Mesothelial cell of epicardium (in vitro differentiated cells): ENCODE measurements at regions not wholly inside any gene's neighbourhood (a gene's known extent, or its start where the extent isn't known, plus 50 kb on each side); places are given as distances from the start of the nearest gene placed in this dataset.

ENCODE experiments used
- DNase-seq, 2 experiments: peaks; one replicate each; pipeline ENCODE4 v3.0.0; 2021; ENCODE audit warnings: low spot score in 2 of 2; ENCODE audit not compliant: unreplicated experiment in 2 of 2
- H3K27ac Mint-ChIP-seq: 2 replicates; pipeline ENCODE4 v1.8.0; 2021; ENCODE audit warnings: mixed read lengths
- H3K27me3 Mint-ChIP-seq: 2 replicates; pipeline ENCODE4 v1.8.0; 2021; ENCODE audit warnings: low read depth, mixed read lengths
- H3K36me3 Mint-ChIP-seq: 2 replicates; pipeline ENCODE4 v1.8.0; 2021; ENCODE audit warnings: mixed read lengths
- H3K4me1 Mint-ChIP-seq: 2 replicates; pipeline ENCODE4 v1.8.0; 2021; ENCODE audit warnings: mixed read lengths
- H3K4me3 Mint-ChIP-seq: 2 replicates; pipeline ENCODE4 v1.8.0; 2021; ENCODE audit warnings: mild to moderate bottlenecking, moderate library complexity, mixed read lengths
- H3K9me3 Mint-ChIP-seq: 2 replicates; pipeline ENCODE4 v1.8.0; 2021; ENCODE audit warnings: mixed read lengths
- TF ChIP-seq, protein P1 (sequence below): fragments of 200-600 bp; sonication (generic); IDR thresholded peaks from one replicate; pipeline ENCODE4 v1.5.0; 2021; ENCODE audit warnings: antibody characterized with exemption; ENCODE audit not compliant: unreplicated experiment

GRCh38 chr3:117411971-117412370 lies 702.4 kb downstream of the TUSC7 start:
- Mint-ChIP-seq H3K9me3 (no peaks in the 10 kb centered on the region), H3K4me1 (peaks cover 2% of the 10 kb centered on the region), H3K4me3 (no peak overlapping the region), H3K27ac (no peak overlapping the region), H3K27me3 (peaks cover 6% of the 10 kb centered on the region), H3K36me3 (no peaks in the 10 kb centered on the region)
- no peak for DNase-seq
- TF ChIP-seq, protein P1, sequence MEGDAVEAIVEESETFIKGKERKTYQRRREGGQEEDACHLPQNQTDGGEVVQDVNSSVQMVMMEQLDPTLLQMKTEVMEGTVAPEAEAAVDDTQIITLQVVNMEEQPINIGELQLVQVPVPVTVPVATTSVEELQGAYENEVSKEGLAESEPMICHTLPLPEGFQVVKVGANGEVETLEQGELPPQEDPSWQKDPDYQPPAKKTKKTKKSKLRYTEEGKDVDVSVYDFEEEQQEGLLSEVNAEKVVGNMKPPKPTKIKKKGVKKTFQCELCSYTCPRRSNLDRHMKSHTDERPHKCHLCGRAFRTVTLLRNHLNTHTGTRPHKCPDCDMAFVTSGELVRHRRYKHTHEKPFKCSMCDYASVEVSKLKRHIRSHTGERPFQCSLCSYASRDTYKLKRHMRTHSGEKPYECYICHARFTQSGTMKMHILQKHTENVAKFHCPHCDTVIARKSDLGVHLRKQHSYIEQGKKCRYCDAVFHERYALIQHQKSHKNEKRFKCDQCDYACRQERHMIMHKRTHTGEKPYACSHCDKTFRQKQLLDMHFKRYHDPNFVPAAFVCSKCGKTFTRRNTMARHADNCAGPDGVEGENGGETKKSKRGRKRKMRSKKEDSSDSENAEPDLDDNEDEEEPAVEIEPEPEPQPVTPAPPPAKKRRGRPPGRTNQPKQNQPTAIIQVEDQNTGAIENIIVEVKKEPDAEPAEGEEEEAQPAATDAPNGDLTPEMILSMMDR: no peak

GRCh38 chr3:117417411-117417810 lies 707.8 kb downstream of the TUSC7 start:
- no peak overlapping the region for H3K27ac Mint-ChIP-seq
- no peaks in the 10 kb centered on the region for H3K9me3 Mint-ChIP-seq
- no peak for DNase-seq
- H3K4me3 Mint-ChIP-seq: no peak overlapping the region
- H3K27me3 Mint-ChIP-seq: peaks cover 6% of the 10 kb centered on the region
- no peaks in the 10 kb centered on the region for H3K4me1 Mint-ChIP-seq
- TF ChIP-seq, protein P1: no peak
- H3K36me3 Mint-ChIP-seq: no peaks in the 10 kb centered on the region

- H3K4me3 Mint-ChIP-seq: no peak overlapping the region
- H3K9me3 Mint-ChIP-seq: no peaks in the 10 kb centered on the region
- no peak for DNase-seq
- no peaks in the 10 kb centered on the region for H3K4me1 Mint-ChIP-seq
- TF ChIP-seq, protein P1: no peak
- H3K36me3 Mint-ChIP-seq: no peaks in the 10 kb centered on the region
- peaks cover 5% of the 10 kb centered on the region for H3K27me3 Mint-ChIP-seq
- no peak overlapping the region for H3K27ac Mint-ChIP-seq
These were observed 717.5 kb downstream of the TUSC7 start for GRCh38 chr3:117427081-117427480.

- Mint-ChIP-seq H3K27me3 (no peaks in the 10 kb centered on the region), H3K27ac (no peak overlapping the region), H3K9me3 (no peaks in the 10 kb centered on the region), H3K4me1 (peaks cover 5% of the 10 kb centered on the region), H3K4me3 (no peak overlapping the region), H3K36me3 (no peaks in the 10 kb centered on the region)
- DNase-seq: no peak
- TF ChIP-seq, protein P1: no peak
These were observed 723.8 kb downstream of the TUSC7 start for GRCh38 chr3:117433427-117433826.

GRCh38 chr3:117434661-117435412 lies 725.3 kb downstream of the TUSC7 start:
- Mint-ChIP-seq H3K4me1 (peaks cover 5% of the 10 kb centered on the region), H3K27ac (no peak overlapping the region)

More at GRCh38 chr3:117434661-117435412, 725.3 kb downstream of the TUSC7 start:
- H3K27me3 Mint-ChIP-seq: no peaks in the 10 kb centered on the region
- H3K36me3 Mint-ChIP-seq: no peaks in the 10 kb centered on the region
- no peaks in the 10 kb centered on the region for H3K9me3 Mint-ChIP-seq
- no peak overlapping the region for H3K4me3 Mint-ChIP-seq
- TF ChIP-seq, protein P1: no peak
- DNase-seq: no peak
